B cell (primary cell): ENCODE measurements at regions not wholly inside any gene's neighbourhood (a gene's known extent, or its start where the extent isn't known, plus 50 kb on each side); places are given as distances from the start of the nearest gene placed in this dataset.
"Not testable (repeated sequence)": the region's sequence is repeated elsewhere in the genome, so short reads cannot be mapped to it uniquely, and the experiment has no call there.

Experiments used
- ATAC-seq: fragments of 200-7000 bp; cut with Tn5 transposase; one replicate; pipeline ENCODE4 v1.10.0; 2021; ENCODE audit warnings: low read depth, mild to moderate bottlenecking, moderate number of reproducible peaks, moderate library complexity
- CTCF ChIA-PET: fragments of 350-600 bp; sonication (Branson Sonifier 250); formaldehyde crosslinking; loops from one replicate; lab custom pipeline; 2021; ENCODE audit warnings: antibody characterized with exemption, inconsistent platforms; lab: Charles Lee
- POLR2A ChIA-PET: fragments of 350-600 bp; sonication (Branson Sonifier 250); formaldehyde crosslinking; loops from one replicate; lab custom pipeline; 2021; ENCODE audit warnings: antibody characterized with exemption; lab: Charles Lee
- DNase-seq: peaks from one replicate; pipeline ENCODE4 v3.0.0; 2013
- H2AFZ ChIP-seq: 2 replicates; pipeline ENCODE4 v1.6.1; 2012; ENCODE audit warnings: mild to moderate bottlenecking, low read depth, low read length; ENCODE audit not compliant: insufficient read depth, poor library complexity, severe bottlenecking
- H3K27ac ChIP-seq, 2 donors: 1 replicate in 1 of 2; 2 replicates in 1 of 2; pipeline ENCODE4 v1.5.1; 2012 to 2013; ENCODE audit warnings: low read length in 2 of 2, mild to moderate bottlenecking in 2 of 2, moderate library complexity in 1 of 2
- H3K27me3 ChIP-seq, 4 experiments: fragments of 200-600 bp in 1 of 4; sonication (generic) in 1 of 4; replicated peaks in 1 of 4; 1 replicate in 2 of 4; 2 replicates in 2 of 4; pipeline versions ENCODE4 v1.6.1 to v1.7.0; 2013 to 2016; ENCODE audit warnings: low read length in 3 of 4, mild to moderate bottlenecking in 2 of 4, mixed read lengths in 1 of 4, moderate library complexity in 1 of 4; ENCODE audit not compliant: insufficient read depth in 4 of 4, control insufficient read depth in 3 of 4; ENCODE audit errors: control extremely low read depth in 1 of 4
- H3K36me3 ChIP-seq, 2 experiments: replicated peaks in 1 of 2; 1 replicate in 1 of 2; 2 replicates in 1 of 2; pipeline versions ENCODE4 v1.6.1 to v1.7.1; 2013; ENCODE audit warnings: low read length in 1 of 2; ENCODE audit not compliant: insufficient read depth in 2 of 2, control insufficient read depth in 1 of 2; ENCODE audit errors: control extremely low read depth in 1 of 2, extremely low read depth in 1 of 2
- H3K4me1 ChIP-seq, 2 donors: fragments of 200-600 bp in 1 of 2; sonication (generic) in 1 of 2; 1 replicate in 1 of 2; 2 replicates in 1 of 2; pipeline versions ENCODE4 v1.5.1 to v1.6.1; 2013 to 2017; ENCODE audit warnings: low read length in 2 of 2; ENCODE audit not compliant: control insufficient read depth in 2 of 2, insufficient read depth in 2 of 2
- H3K4me2 ChIP-seq: replicated peaks from 2 replicates; pipeline ENCODE3; 2012; ENCODE audit warnings: mild to moderate bottlenecking, low read depth, low read length; ENCODE audit not compliant: poor library complexity, severe bottlenecking
- H3K4me3 ChIP-seq, 5 experiments: fragments of 200-600 bp in 1 of 5; sonication (generic) in 1 of 5; 1 replicate in 3 of 5; 2 replicates in 2 of 5; pipeline versions ENCODE4 v1.5.1 to v1.7.0; 2011 to 2016; ENCODE audit warnings: low read length in 4 of 5, mild to moderate bottlenecking in 4 of 5, low read depth in 2 of 5, control low read depth in 1 of 5, moderate library complexity in 1 of 5; ENCODE audit not compliant: insufficient read depth in 1 of 5; ENCODE audit errors: control extremely low read depth in 1 of 5, extremely low read depth in 1 of 5
- H3K79me2 ChIP-seq: fragments of 200-600 bp; sonication (generic); one replicate; pipeline ENCODE4 v1.6.0; 2016; ENCODE audit warnings: low read length; ENCODE audit not compliant: control insufficient read depth, insufficient read depth
- H3K9ac ChIP-seq: fragments of 200-600 bp; sonication (generic); 2 replicates; pipeline ENCODE4 v1.6.1; 2017; ENCODE audit warnings: mild to moderate bottlenecking, low read length, moderate library complexity
- H3K9me3 ChIP-seq, 3 donors: one replicate each; pipeline versions ENCODE4 v1.6.1 to v1.7.1; 2013; ENCODE audit warnings: low read length in 2 of 3; ENCODE audit not compliant: control insufficient read depth in 2 of 3, insufficient read depth in 1 of 3; ENCODE audit errors: control extremely low read depth in 1 of 3
- H4K20me1 ChIP-seq: 2 replicates; pipeline ENCODE4 v1.6.0; 2012; ENCODE audit warnings: mild to moderate bottlenecking, low read length; ENCODE audit not compliant: insufficient read depth, control insufficient read depth, poor library complexity, severe bottlenecking
- H3K27ac Mint-ChIP-seq: one replicate; pipeline ENCODE4 v1.8.0; 2021; ENCODE audit warnings: mixed read lengths
- H3K27me3 Mint-ChIP-seq: one replicate; pipeline ENCODE4 v1.8.0; 2021; ENCODE audit warnings: mixed read lengths
- H3K4me1 Mint-ChIP-seq: one replicate; pipeline ENCODE4 v1.8.0; 2021; ENCODE audit warnings: mixed read lengths
- H3K4me3 Mint-ChIP-seq: one replicate; pipeline ENCODE4 v1.8.0; 2021; ENCODE audit warnings: mixed read lengths
- H3K9me3 Mint-ChIP-seq: one replicate; pipeline ENCODE4 v1.8.0; 2022; ENCODE audit warnings: mixed read lengths; ENCODE audit not compliant: insufficient read depth
- CTCF ChIP-seq: fragments of 200-600 bp; IDR thresholded peaks from one replicate; pipeline ENCODE4 v1.8.0; 2022; ENCODE audit warnings: antibody characterized with exemption, mild to moderate bottlenecking
- EZH2 ChIP-seq: IDR thresholded peaks from 2 replicates; pipeline ENCODE4 v1.6.1; 2012; ENCODE audit warnings: borderline replicate concordance, low read depth, mild to moderate bottlenecking, moderate library complexity, low read length; ENCODE audit not compliant: insufficient read depth, poor library complexity, severe bottlenecking
- WGBS: methylation state at CpG from one replicate; pipeline ENCODE4 v1.1.5; 2013; ENCODE audit warnings: missing lambda C conversion rate; ENCODE audit not compliant: insufficient coverage; 5-methylcytosine and 5-hydroxymethylcytosine counted together
- intact Hi-C: fragments of 100-400 bp; cut with micrococcal nuclease; formaldehyde crosslinking; loops from one replicate; pipeline ENCODE4 v1.10.0; 2022

GRCh38 chr12:5276327-5276880 is 155.5 kb upstream of the NTF3 start:
- Mint-ChIP-seq H3K4me1 (no peaks in the 10 kb centered on the region), H3K4me3 (no peak overlapping the region), H3K9me3 (no peaks in the 10 kb centered on the region), H3K27ac (no peak overlapping the region), H3K27me3 (no peaks in the 10 kb centered on the region)
- ChIA-PET POLR2A (no interaction called here), CTCF (no interaction called here)
- 100% methylated on average over 2 of the region's 4 CpGs for WGBS
- Histone ChIP-seq H3K4me2 (no peak overlapping the region), H2AFZ (no peak overlapping the region), H3K4me1 (no peaks in the 10 kb centered on the region), H3K9me3 (no peaks in the 10 kb centered on the region), H3K27me3 (no peaks in the 10 kb centered on the region), H4K20me1 (no peaks in the 10 kb centered on the region), H3K4me3 (no peak overlapping the region), H3K27ac (no peak overlapping the region), H3K79me2 (no peaks in the 10 kb centered on the region), H3K9ac (no peak overlapping the region), H3K36me3 (no peaks in the 10 kb centered on the region)
- ATAC-seq (no peak), DNase-seq (no peak)
- no peak for TF ChIP-seq CTCF
- no peak for TF ChIP-seq EZH2
- intact Hi-C loops = no loop called here

- DNase-seq (no peak), ATAC-seq (no peak)
- intact Hi-C loops = no loop called here
- Histone ChIP-seq H3K4me1 (no peaks in the 10 kb centered on the region), H3K36me3 (no peaks in the 10 kb centered on the region), H4K20me1 (no peaks in the 10 kb centered on the region), H3K27me3 (no peaks in the 10 kb centered on the region), H3K4me2 (no peak overlapping the region), H2AFZ (no peak overlapping the region), H3K27ac (no peak overlapping the region), H3K9me3 (peaks cover 0 to 1% (median 0%) of the 10 kb centered on the region in 3 donors), H3K79me2 (no peaks in the 10 kb centered on the region), H3K9ac (no peak overlapping the region), H3K4me3 (no peak overlapping the region)
- H3K4me1 Mint-ChIP-seq = no peaks in the 10 kb centered on the region
- 90% methylated on average over 5 of the region's 5 CpGs for WGBS
- POLR2A ChIA-PET = no interaction called here
- CTCF ChIA-PET = no interaction called here
- H3K27ac Mint-ChIP-seq = no peak overlapping the region
- no peaks in the 10 kb centered on the region for H3K9me3 Mint-ChIP-seq
- no peaks in the 10 kb centered on the region for H3K27me3 Mint-ChIP-seq
- TF ChIP-seq CTCF (no peak), EZH2 (no peak)
- H3K4me3 Mint-ChIP-seq = no peak overlapping the region
Observed at GRCh38 chr12:5280086-5280485, 151.8 kb upstream of the NTF3 start.

GRCh38 chr12:5290368-5290767 is 141.5 kb upstream of the NTF3 start:
- intact Hi-C loops, H3K27me3 Mint-ChIP-seq, H3K4me2 ChIP-seq, ATAC-seq, H3K9me3 Mint-ChIP-seq, CTCF ChIA-PET, H3K79me2 ChIP-seq, H3K4me1 ChIP-seq, H3K9me3 ChIP-seq, H3K27me3 ChIP-seq, H4K20me1 ChIP-seq, DNase-seq, H2AFZ ChIP-seq, H3K4me3 ChIP-seq, H3K9ac ChIP-seq, H3K27ac ChIP-seq, H3K36me3 ChIP-seq, H3K4me1 Mint-ChIP-seq, POLR2A ChIA-PET, H3K27ac Mint-ChIP-seq, H3K4me3 Mint-ChIP-seq: not testable (repeated sequence)
- WGBS = 93% methylated on average over 9 of the region's 21 CpGs
